Hepatic stellate cell (primary cell): ENCODE measurements at regions not wholly inside any gene's neighbourhood (a gene's known extent, or its start where the extent isn't known, plus 50 kb on each side); places are given as distances from the start of the nearest gene placed in this dataset.

Experiments
- DNase-seq: peaks from one replicate; pipeline ENCODE4 v3.0.0; 2011; ENCODE audit warnings: low spot score

- DNase-seq, result no peak
These were observed 169.6 kb upstream of the SIX2 start for GRCh38 chr2:45178854-45179253.

DNA sequence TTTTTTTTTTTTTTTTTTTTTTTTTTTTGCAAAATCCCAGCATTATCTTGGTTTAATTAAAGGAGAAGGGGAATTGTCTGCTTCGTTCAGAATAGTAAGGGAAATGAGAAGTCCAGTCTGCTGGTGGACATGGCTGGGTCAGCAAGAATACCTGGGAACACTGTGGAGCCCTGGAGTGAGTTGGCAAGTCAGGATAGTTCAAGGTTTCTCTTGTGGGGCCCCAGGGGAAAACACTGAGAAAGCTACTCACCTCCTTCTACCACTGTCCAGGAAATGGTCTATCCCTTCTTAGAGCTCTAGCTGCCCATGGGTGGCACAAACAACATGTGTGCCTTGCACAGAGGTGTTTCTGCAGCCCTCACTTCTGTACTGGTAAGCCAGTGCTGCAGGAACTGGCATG, 169.1 kb upstream of the SIX2 start:
- no peak for DNase-seq

DNA sequence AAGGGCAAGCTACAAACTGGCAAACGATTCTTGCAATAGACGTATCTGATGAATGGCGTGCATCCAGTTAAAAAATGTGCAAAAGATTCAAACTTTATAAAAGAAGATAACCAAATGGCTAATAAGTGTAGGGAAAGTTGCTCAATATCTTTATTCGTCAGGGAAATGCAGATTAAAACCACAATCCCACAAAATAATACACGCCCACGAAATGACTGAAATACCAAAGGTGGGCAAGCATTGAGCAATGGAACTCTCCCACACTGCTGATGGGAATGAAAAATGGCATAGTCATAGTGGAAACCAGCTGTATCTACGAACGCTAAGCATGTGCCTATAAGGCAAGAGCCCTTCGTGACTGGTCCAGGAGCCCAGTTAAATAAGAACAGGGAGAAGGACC, 168.6 kb upstream of the SIX2 start:
- DNase-seq, result peak; percentile 75

DNA sequence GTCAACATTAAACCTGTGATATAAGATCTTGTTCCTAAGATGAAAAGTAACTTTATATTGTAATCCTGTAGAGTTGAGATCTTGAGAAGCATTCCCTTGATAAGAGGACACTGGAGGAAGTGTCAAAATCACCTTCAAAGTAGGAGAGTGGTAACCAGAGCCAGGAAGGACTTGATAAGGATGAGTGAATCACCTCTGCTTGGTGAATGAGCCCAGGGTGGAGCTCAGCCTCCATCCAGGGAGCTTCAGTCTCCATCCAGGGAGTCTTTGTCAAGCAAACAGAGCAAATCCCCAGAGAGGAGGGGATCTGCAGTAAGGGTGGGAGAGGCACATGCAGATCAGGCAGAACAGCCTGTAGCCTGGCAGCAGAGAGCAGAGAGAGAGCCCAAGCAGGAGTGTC, 167.1 kb upstream of the SIX2 start:
- DNase-seq, result no peak

GRCh38 chr2:45173513-45173912, 164.3 kb upstream of the SIX2 start:
- peak; percentile 75 for DNase-seq

DNA sequence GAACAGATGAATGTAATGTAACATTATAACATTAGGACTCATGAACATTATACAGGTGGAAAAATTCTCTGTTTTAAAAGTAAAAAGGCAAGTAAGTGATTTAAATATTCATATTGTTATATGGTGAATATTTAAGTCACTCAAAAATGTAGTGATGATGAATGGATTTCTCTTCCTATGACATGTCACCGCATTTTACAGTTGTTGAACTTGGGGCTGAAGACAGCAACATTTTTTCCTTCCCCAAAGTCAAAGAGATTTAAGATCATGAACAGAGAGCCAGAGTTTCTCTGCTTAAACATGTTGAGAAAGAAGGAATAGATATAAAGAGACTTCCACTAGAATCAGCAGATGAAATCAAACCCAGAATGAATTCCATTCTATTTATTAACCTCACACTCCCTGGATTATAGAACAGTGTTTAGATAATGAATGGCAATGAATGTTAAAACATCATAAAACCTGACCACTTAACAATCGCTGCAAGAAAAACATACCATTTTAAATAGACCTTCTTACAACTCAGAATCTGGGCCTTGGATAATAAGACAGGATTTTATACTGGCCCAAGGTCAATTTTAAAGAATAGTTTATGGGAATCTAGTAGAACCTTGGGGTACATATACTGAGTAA, 163.6 kb upstream of the SIX2 start:
- DNase-seq, result no peak

DNA sequence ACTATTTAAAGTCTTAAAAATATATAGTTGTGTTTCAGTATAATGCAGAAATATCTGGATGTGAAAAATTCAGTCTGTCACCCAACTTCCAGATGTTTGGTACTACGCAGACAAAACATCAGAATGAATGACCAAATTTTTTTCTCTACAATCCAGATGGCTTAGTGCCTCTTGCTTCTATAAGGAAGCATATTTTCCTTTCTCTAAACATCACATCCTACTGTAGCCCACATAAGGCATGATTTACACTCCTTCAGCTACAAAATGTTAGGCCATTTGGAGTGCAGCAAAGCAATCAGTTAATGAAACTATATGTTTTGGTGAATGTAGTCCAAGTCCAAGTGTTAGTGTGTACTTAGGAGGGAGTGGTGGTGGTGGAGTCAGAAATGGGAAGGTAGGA, 162.9 kb upstream of the SIX2 start:
- no peak for DNase-seq

- no peak for DNase-seq
These were observed 161.9 kb upstream of the SIX2 start for GRCh38 chr2:45171136-45171501.

DNA sequence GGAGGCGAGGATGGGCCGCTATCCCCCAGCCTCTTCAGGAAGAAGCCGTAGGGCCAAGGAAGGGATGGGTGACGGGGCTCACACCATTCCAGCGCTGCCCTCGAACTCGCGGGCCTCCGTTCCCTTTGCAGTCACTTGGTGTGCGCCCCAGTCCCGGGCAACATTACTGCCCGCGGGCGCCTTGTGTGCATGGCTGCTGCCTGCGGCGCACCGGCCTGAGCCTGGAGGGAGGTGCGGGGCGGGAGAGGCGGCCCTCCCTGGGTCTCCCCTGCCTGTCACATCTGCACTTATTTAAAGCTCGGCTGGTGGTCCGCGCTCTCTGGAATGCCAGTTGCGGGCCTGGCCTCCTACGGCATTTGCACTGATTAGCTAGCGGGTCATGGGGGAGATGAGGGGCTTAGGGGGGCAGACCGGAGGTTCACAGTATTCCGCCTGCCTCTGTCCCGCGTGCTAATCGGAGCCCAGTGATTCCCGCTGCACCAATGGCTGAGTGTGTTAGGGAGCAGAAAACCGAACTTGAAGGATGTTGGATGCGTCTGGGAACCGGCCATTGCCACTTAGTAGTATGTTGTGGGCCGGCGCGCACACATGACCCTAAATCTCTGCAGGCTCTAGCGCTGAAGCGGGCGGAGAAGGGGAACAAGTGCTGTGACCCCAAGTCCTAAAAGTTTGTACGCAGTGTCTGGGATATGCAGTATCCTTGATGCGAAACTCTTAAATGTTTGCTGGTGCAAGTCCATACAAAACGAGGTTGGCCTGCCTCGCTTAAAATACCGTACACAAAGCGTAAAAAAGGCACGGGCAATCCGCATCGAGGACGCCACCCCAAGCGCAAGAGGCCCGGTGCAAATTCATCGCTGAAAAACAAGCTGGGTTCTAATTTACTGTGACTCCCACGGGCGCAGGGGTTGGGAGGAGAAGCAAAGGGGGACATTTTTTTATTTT, 161.2 kb upstream of the SIX2 start:
- DNase-seq, result no peak

DNA sequence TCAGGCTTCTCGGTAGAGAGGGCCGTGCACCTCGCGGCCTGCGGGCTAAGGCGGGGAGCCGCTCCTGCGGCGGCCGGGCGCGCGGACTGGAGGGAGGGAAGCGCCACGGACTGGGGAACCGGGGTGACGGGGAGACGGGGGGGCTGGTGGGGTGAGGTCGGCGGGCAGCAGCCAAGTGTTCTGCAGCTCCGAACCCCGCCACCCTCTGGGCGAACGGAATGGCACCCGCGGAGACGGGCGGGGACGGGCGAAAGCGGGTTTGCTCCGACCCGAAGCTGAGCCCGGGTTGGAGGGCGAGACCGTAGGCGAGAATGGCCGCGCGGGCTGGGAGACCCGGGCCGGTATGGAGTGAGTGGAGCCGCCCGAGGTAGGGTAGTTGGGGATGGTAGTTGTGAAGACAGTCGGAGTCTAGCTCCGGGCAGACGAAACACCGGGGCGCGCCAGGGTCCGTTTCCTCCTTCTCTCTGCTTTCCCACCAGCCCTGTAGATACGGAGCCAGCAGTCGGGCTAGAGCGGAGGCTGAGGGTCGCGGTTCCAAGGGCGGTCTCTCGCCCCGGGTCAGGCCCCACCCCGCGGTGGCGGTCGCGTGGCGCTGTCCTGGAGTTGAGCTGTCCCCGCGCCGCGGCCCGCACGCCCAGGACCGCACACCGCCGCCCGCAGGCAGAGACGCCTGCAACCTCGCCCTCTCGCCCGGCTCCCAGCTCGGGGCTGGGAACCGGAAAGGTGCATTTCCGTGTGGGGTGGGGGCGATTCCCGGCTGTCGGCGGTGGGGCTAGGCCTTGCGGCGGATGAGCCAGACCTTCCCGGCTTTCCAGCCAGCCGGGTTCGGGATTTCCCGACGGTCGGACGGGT, 160.3 kb upstream of the SIX2 start:
- peak; percentile 39 for DNase-seq

GRCh38 chr2:45168711-45169338, 159.6 kb upstream of the SIX2 start:
- DNase-seq, result no peak

DNA sequence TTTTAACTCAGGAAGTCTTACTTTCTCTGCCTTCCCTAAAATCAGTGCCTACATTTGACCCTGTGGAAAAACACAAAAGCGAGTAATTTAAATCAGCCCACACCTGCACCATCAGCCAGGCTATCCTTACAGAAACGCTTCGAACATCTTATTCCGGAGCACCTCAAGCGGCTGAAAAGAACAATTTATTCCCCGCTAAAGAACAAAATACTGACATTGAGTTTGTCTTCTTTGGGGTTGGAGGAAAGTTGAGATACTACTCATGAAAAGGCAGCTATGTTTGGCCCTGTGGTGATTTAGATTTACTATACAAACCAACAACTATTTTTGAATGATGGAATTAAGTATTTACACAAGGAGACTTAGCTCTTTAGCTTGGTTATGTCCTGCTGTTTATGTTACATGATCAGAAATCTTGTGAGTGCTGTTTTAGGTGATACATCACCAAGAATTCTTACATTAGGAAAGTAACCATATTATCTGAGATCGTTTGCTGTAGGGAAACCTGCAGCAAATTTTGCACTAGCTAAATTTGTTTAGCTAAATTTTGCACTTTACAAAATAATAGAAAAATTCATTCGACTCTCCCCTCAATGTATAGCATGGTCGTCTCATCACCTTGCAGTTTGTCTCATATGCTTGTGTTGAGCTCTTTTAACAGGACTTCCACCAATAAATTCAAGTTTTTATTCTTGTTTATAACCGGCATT, 158.8 kb upstream of the SIX2 start:
- no peak for DNase-seq

GRCh38 chr2:45166229-45166890, 157.1 kb upstream of the SIX2 start:
- no peak for DNase-seq

GRCh38 chr2:45162711-45163110, 153.5 kb upstream of the SIX2 start:
- no peak for DNase-seq

DNA sequence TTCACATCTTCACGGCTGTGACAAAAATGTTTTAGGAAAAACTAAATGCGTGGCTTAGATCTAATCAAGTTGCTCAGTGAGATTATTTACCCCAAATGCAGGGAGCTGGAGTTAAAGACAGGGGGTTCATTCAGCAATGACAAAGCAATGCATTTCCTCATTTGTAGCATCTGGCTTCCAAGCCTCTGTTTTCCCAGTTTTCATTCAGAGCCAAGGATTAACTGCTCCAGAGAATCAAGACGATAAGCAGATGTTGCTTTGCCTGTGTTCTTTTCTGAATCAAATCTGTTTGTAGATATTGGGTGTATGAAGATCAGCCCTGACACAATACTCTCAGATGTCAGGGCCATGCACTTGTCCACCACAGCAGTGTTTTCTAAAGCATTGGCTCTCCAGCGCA, 147.4 kb upstream of the SIX2 start:
- no peak for DNase-seq

DNA sequence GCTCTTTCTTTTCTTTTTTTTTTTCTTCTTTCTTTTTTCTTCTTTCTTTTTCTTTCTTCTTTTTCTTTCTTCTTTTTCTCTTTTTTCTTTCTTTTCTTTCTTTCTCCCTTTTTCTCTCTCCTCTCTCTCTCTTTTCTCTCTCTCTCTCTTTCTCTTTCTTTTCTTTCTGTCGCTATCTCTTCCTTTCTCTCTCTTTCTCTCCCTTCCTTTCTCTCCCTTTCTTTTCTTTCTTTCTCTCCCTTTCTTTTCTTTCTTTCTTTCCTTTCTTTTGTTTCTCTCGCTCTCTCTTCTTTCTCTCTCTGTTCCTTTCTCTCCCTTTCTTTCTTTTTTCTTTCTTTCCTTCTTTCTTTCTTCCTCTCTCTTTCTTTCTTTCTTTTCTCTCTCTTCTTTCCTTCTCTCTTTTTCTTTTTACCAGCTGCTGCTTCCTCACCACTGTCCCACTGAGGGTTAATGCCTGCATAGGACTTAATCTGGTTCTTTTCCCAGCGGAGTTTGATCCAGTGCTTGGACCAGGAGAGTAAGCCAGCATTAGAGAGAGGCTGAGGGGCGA, 145.4 kb upstream of the SIX2 start:
- no peak for DNase-seq

DNA sequence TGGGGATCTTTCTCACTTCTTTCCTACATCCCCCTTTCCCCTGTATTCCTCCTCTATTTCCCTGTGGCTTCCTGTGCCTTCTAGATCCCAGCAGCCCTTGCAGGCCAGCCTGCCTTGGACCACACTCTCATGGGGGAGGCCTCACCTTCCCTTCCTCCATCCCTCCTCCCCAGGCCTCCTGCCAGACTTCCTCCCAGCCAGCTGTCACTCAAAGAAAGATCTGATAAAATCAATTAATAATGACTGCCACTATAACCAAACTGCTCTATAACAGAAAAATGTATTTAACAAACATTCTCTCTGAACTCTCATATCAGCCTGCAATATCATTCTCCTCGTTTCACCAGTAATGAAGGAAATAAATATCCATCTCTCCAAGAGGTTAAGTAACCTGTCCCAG, 144.9 kb upstream of the SIX2 start:
- no peak for DNase-seq

DNA sequence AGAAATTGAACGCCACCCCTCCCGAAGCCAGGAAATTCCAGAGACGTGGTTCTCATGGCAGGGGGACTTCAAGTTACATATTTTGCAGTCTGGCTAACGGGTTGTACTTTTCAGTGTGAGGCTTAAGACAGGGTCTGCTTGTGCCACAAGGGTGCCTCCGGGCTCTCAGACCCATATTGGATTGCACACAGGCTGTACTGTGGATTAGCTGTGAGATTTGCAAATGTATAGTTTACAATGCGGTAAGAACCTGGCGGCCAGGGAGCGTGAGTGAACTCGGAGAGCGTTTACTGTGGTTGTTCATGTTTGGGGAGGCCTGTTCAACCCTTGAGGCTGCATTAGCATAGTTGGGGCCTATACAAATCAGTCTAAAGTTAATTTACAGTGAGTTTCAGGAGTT, 143.9 kb upstream of the SIX2 start:
- no peak for DNase-seq

- no peak for DNase-seq
These were observed 143.4 kb upstream of the SIX2 start for GRCh38 chr2:45152691-45153090.

- DNase-seq, result no peak
These were observed 136.0 kb upstream of the SIX2 start for GRCh38 chr2:45145073-45145899.
